BLaER1 (cell line): ENCODE measurements at regions not wholly inside any gene's neighbourhood (a gene's known extent, or its start where the extent isn't known, plus 50 kb on each side); places are given as distances from the start of the nearest gene placed in this dataset.

Experiments used
- H3K27ac ChIP-seq: shearing (Covaris generic); formaldehyde crosslinking; 2 replicates; pipeline ENCODE4 v1.8.1; 2022
- H3K27me3 ChIP-seq: shearing (Covaris generic); formaldehyde crosslinking; 2 replicates; pipeline ENCODE4 v1.8.1; 2022
- H3K36me3 ChIP-seq: shearing (Covaris generic); formaldehyde crosslinking; 2 replicates; pipeline ENCODE4 v1.8.1; 2022
- H3K4me1 ChIP-seq: shearing (Covaris generic); formaldehyde crosslinking; 2 replicates; pipeline ENCODE4 v1.8.1; 2022
- H3K4me2 ChIP-seq: shearing (Covaris generic); formaldehyde crosslinking; 2 replicates; pipeline ENCODE4 v1.8.1; 2022
- H3K4me3 ChIP-seq: shearing (Covaris generic); formaldehyde crosslinking; 2 replicates; pipeline ENCODE4 v1.8.1; 2022
- H3K9ac ChIP-seq: shearing (Covaris generic); formaldehyde crosslinking; 2 replicates; pipeline ENCODE4 v1.8.1; 2022
- H3K9me3 ChIP-seq: shearing (Covaris generic); formaldehyde crosslinking; 2 replicates; pipeline ENCODE4 v1.8.1; 2022
- H4K20me1 ChIP-seq: shearing (Covaris generic); formaldehyde crosslinking; 2 replicates; pipeline ENCODE4 v1.8.1; 2022
- Cebpa-rat ChIP-seq: shearing (Covaris generic); IDR thresholded peaks from 2 replicates; pipeline ENCODE4 v1.8.1; 2022

DNA sequence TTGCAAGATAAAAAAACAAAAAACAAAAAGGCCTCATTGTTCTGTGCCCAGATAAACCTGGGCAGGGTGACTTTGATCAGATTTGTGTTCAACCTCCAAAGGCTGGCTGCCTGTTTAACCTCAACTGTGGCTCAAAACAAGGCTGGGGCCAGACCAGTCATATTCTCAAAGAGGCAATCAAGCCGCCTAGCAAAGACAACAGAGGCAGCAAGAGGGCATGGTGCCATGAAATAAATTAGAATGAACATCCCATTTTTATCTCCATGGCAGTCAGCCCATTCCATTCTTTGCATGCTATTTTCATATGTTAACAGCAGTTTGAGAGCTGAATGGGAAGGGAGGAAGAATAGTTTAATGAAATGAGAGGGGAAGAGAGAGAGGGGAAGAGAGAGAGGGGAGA, 1150.3 kb downstream of the TYW1 start:
- Histone ChIP-seq H3K9ac (no peak overlapping the region), H4K20me1 (no peaks in the 10 kb centered on the region), H3K27ac (no peak overlapping the region), H3K4me2 (no peak overlapping the region), H3K36me3 (no peaks in the 10 kb centered on the region), H3K27me3 (no peaks in the 10 kb centered on the region), H3K4me1 (no peaks in the 10 kb centered on the region), H3K9me3 (peaks cover 26% of the 10 kb centered on the region), H3K4me3 (no peak overlapping the region)
- no peak for TF ChIP-seq Cebpa-rat

DNA sequence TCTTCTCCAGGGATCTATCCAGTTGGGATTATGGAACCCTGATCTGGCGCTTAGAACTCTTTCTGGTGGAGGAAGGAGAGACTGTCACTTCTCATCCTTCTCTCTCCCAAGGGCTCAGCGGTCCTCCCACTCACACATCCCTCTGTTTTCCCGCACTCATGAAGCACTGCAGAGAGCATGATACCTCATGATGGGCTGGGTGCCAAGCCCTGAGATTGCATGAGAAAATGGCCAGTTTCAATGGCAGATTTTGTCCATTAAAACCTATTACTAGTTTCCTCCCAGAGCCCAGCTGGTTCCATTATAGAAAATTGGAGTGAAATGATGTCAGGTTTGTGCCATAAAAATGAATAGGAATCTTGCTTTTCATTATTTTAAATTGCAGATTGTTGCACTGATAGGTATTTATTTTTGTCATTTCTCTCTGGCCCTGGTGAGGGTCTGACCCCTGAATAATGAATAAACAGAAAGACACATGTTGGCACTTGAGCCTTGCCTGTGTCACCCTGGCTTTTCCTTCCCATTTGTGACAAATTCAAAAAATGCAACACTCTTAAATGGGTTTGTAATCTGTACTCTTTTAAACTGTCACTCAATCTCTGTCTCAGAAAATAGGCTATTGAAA, 1151.1 kb downstream of the TYW1 start:
- Histone ChIP-seq H3K27me3 (no peaks in the 10 kb centered on the region), H3K9ac (no peak overlapping the region), H3K4me3 (no peak overlapping the region), H3K9me3 (peaks cover 20% of the 10 kb centered on the region), H3K4me2 (no peak overlapping the region), H3K4me1 (no peaks in the 10 kb centered on the region), H4K20me1 (no peaks in the 10 kb centered on the region), H3K27ac (no peak overlapping the region), H3K36me3 (no peaks in the 10 kb centered on the region)
- no peak for TF ChIP-seq Cebpa-rat

DNA sequence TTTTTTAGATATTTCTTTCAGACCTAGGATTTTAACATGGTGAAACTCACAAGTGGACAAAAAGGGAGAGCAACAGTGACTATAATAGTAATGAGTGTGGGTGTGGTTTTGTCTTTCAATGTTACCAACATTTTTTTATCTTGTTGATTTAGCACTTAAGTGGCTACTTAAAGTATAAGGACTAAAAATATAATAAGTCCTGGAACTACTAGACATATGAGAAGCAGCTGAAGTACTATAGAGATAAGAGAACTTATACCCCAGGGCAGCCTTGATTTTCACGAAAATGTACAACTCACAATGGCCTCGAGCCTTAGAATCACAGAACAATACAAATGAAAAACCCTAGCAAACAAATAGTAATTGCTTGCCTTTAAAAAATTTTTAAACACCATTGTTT, 1151.8 kb downstream of the TYW1 start:
- no peaks in the 10 kb centered on the region for H3K27me3 ChIP-seq
- H3K36me3 ChIP-seq = no peaks in the 10 kb centered on the region
- TF ChIP-seq Cebpa-rat = no peak
- H3K4me3 ChIP-seq = no peak overlapping the region
- H3K27ac ChIP-seq = no peak overlapping the region
- H3K9ac ChIP-seq = no peak overlapping the region
- H3K4me2 ChIP-seq = no peak overlapping the region
- H4K20me1 ChIP-seq = no peaks in the 10 kb centered on the region
- H3K9me3 ChIP-seq = peaks cover 13% of the 10 kb centered on the region
- H3K4me1 ChIP-seq = no peaks in the 10 kb centered on the region

DNA sequence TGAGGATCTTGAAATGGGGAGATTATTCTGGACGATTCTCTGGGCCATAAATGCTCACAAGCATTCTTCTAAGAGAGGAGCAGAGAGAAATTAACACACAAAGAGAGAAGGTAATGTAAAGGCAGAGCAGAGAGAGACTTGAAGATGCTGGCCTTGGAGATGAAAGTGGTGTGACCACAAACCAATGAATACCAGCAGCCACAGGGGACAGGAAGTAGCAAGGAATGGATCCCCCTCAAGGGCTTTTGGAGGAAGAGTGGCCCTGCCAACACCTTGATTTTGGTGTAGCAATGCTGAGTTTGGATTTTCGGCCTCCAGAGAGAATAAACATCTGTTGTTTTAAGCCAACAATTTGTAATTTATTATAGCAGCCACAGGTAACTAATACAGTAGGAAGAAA, 1155.6 kb downstream of the TYW1 start:
- no peaks in the 10 kb centered on the region for H4K20me1 ChIP-seq
- H3K9ac ChIP-seq = no peak overlapping the region
- no peak overlapping the region for H3K27ac ChIP-seq
- no peaks in the 10 kb centered on the region for H3K27me3 ChIP-seq
- H3K36me3 ChIP-seq = no peaks in the 10 kb centered on the region
- H3K9me3 ChIP-seq = 0 out of 2 replicates have a peak, but pooled peaks cover 11% of the 10 kb centered on the region
- no peak overlapping the region for H3K4me2 ChIP-seq
- no peaks in the 10 kb centered on the region for H3K4me1 ChIP-seq
- no peak for TF ChIP-seq Cebpa-rat
- no peak overlapping the region for H3K4me3 ChIP-seq

DNA sequence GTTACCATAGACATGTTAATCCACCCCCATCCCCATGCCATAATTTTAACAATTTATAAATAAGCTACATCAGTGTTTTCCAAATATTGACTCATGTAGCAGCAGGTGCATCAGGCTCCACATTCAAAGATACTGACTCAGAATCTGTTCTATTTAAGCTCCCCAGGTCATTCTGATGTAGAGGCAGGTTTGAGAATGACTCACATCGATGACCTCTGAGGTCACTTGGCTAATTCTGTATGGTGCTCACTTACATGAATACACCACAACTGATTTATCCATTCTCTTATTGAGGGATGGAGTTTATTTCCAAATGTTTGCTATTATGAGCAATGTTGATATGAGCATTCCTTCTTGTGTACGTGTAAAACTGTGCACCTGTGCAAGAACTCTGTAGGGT, 1159.0 kb downstream of the TYW1 start:
- Histone ChIP-seq H3K4me1 (no peaks in the 10 kb centered on the region), H3K27me3 (no peaks in the 10 kb centered on the region), H3K9ac (no peak overlapping the region), H3K9me3 (0 out of 2 replicates have a peak, but pooled peaks cover 11% of the 10 kb centered on the region), H3K36me3 (no peaks in the 10 kb centered on the region), H3K27ac (no peak overlapping the region), H4K20me1 (no peaks in the 10 kb centered on the region), H3K4me2 (no peak overlapping the region), H3K4me3 (no peak overlapping the region)
- no peak for TF ChIP-seq Cebpa-rat

DNA sequence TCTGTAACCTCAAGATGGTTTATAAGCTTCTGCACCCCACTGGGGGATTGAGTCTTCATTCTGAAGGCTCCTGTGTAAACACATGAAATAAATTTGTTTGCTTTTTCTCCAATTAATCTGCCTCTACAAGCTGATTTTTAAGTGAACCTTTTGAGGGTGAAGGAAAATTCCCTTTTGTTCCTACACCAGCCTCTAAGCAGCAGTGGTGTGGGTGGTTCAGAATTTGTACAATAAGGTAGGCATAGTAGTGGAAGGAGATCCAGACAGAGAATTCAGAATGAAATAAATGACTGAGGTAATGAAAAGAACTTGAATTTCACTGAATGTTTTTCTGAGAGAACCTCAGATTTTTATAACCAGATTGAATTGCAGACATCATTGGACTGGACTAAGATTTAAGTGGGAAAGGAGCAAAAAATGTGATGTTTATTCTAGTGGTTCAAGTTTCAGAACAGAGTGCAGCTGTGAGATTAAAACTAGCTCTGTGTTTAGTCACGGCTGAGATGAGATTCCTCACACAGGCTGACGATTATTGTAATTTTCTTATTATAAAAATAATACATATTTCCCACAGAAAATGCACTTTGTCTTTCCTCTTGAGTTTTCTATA, 1162.2 kb downstream of the TYW1 start:
- H4K20me1 ChIP-seq = no peaks in the 10 kb centered on the region
- no peak overlapping the region for H3K27ac ChIP-seq

DNA sequence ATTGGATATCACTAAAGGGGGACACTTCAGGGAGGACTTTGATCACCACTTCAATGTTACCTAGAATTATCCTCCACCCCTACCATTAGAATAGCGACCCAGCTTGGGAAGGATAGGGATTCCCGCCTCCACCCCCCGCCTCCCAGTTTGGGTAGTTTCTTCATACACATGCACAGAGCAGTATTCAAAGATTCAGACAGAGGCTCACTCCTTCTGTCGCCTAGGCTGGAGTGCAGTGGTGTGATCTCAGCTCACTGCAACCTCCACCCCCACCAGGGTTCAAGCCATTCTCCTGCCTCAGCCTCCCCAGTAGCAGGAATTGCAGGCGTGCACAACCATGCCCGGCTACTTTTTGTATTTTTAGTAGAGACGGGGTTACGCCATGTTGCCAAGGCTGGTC, 1166.1 kb downstream of the TYW1 start:
- no peak for TF ChIP-seq Cebpa-rat
- no peak overlapping the region for H3K9ac ChIP-seq
- no peaks in the 10 kb centered on the region for H3K9me3 ChIP-seq
- no peak overlapping the region for H3K27ac ChIP-seq
- H3K4me2 ChIP-seq = no peak overlapping the region
- H3K4me3 ChIP-seq = no peak overlapping the region
- no peaks in the 10 kb centered on the region for H4K20me1 ChIP-seq
- H3K4me1 ChIP-seq = no peaks in the 10 kb centered on the region
- no peaks in the 10 kb centered on the region for H3K27me3 ChIP-seq
- no peaks in the 10 kb centered on the region for H3K36me3 ChIP-seq

More for the DNA sequence above, 1162.2 kb downstream of the TYW1 start:
- no peak overlapping the region for H3K9ac ChIP-seq
- H3K9me3 ChIP-seq = 0 out of 2 replicates have a peak, but pooled peaks cover 11% of the 10 kb centered on the region
- no peak overlapping the region for H3K4me2 ChIP-seq
- no peaks in the 10 kb centered on the region for H3K4me1 ChIP-seq
- no peak for TF ChIP-seq Cebpa-rat
- H3K4me3 ChIP-seq = no peak overlapping the region
- no peaks in the 10 kb centered on the region for H3K36me3 ChIP-seq
- H3K27me3 ChIP-seq = no peaks in the 10 kb centered on the region

DNA sequence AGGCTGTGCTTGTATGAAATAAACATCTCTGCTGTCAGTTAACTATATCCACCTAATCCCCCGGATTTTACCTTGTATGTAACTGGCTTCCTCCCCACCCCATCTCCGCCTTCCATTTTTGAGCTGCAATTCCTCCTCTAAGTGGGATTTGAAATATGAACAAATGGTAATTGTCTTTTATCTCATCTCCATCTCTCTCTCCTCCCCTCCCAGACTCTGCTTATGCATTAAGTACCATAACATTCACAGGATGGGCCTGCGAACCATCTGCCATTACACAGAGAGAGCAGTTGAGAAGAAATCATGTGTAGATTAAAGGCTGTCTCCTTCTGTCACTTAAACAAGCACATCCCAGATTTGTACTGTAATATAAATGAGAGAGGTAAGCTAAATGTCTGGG, 1169.9 kb downstream of the TYW1 start:
- H3K36me3 ChIP-seq = no peaks in the 10 kb centered on the region
- H3K4me3 ChIP-seq = no peak overlapping the region
- no peaks in the 10 kb centered on the region for H3K9me3 ChIP-seq
- H3K27ac ChIP-seq = no peak overlapping the region
- no peak for TF ChIP-seq Cebpa-rat
- no peak overlapping the region for H3K4me2 ChIP-seq
- no peaks in the 10 kb centered on the region for H3K27me3 ChIP-seq
- no peaks in the 10 kb centered on the region for H4K20me1 ChIP-seq
- peaks cover 12% of the 10 kb centered on the region for H3K4me1 ChIP-seq
- H3K9ac ChIP-seq = no peak overlapping the region

DNA sequence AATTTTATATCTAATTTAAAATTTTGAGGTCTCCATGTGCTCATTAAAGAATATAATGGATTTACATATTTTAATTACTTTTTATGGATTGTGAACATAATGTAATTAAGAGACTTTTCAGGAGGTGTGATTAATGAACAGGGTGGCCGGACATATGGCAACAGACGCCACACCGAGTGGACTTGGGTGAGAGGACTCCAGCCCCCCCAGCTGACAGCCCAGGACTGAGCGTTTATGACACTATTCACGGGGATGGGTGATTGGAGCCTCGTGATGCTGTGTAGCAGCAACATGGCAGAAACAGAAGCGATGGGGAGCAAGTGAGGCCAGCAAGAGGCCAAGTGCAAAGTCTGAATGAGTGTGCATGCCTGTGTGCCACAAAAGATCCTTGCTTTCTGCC, 1176.9 kb downstream of the TYW1 start:
- Histone ChIP-seq H3K27me3 (no peaks in the 10 kb centered on the region), H3K9me3 (no peaks in the 10 kb centered on the region), H3K27ac (no peak overlapping the region), H4K20me1 (no peaks in the 10 kb centered on the region), H3K4me3 (no peak overlapping the region), H3K36me3 (no peaks in the 10 kb centered on the region), H3K9ac (no peak overlapping the region), H3K4me1 (peaks cover 28% of the 10 kb centered on the region), H3K4me2 (no peak overlapping the region)
- TF ChIP-seq Cebpa-rat = no peak

DNA sequence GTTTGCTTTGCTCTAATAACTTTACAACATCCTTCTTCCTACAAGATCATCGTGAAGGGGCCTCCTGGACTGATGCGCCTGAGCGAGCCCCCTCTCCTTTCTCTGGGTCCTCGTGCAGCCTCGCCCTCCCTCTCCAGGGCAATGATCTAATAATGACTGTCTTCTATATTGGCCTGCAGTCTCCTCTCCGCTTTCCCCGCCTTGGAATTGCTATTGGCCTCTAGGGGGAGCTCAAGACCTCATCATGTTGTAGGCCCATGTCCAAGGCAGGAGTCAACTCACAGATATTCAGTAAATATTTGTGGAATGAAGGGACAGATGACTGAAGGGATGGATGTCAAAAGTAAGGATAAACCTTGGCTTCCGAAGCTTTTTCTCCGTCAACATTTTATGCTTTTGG, 1180.3 kb downstream of the TYW1 start:
- H3K4me1 ChIP-seq = peaks cover 16% of the 10 kb centered on the region
- H3K27me3 ChIP-seq = no peaks in the 10 kb centered on the region
- H3K36me3 ChIP-seq = no peaks in the 10 kb centered on the region
- TF ChIP-seq Cebpa-rat = no peak
- peak overlapping the region; percentile 2; the same call in 1 of the 2 replicates for H3K4me2 ChIP-seq
- no peaks in the 10 kb centered on the region for H4K20me1 ChIP-seq
- H3K9ac ChIP-seq = no peak overlapping the region
- no peaks in the 10 kb centered on the region for H3K9me3 ChIP-seq
- no peak overlapping the region for H3K27ac ChIP-seq
- H3K4me3 ChIP-seq = no peak overlapping the region

DNA sequence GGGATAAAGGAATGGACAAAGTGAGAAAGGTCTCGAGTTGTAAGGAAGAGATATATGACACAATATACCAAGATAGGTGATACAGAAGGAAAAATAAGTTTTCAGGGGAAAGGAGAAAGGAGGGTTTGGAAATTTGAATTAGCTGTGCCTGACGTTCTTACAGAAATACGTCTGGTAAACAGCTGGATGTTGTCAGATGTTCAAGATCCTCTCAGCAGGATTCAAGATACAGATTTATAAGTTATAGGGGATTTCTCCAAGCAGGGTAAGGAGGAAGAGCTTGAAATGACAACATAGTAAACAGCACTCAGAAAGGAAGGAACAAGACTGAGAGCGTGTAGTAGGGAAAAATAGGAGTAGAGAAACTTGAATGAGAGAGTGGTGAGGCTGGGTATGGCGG, 1184.1 kb downstream of the TYW1 start:
- no peaks in the 10 kb centered on the region; the same call in 1 of the 2 replicates for H3K9me3 ChIP-seq
- no peak overlapping the region for H3K4me2 ChIP-seq
- no peak overlapping the region for H3K27ac ChIP-seq
- no peak overlapping the region for H3K4me3 ChIP-seq
- no peaks in the 10 kb centered on the region for H3K27me3 ChIP-seq
- no peak for TF ChIP-seq Cebpa-rat
- H3K4me1 ChIP-seq = peaks cover 13% of the 10 kb centered on the region
- H3K9ac ChIP-seq = no peak overlapping the region
- no peaks in the 10 kb centered on the region for H4K20me1 ChIP-seq
- H3K36me3 ChIP-seq = no peaks in the 10 kb centered on the region
